PFSK-1 (cell line): ENCODE measurements at regions not wholly inside any gene's neighbourhood (a gene's known extent, or its start where the extent isn't known, plus 50 kb on each side); places are given as distances from the start of the nearest gene placed in this dataset.

Experiments
- POLR2AphosphoS5 ChIP-seq: IDR thresholded peaks from 2 replicates; pipeline ENCODE4 v1.6.1; 2012; ENCODE audit warnings: low read depth, mild to moderate bottlenecking, control low read depth, low read length, moderate library complexity
- REST ChIP-seq, 2 experiments: IDR thresholded peaks; 2 replicates each; pipeline versions ENCODE4 v1.6.1 to v1.8.0; 2011 to 2012; ENCODE audit warnings: low read depth in 2 of 2, low read length in 2 of 2, control low read depth in 1 of 2, inconsistent platforms in 1 of 2, mild to moderate bottlenecking in 1 of 2, moderate library complexity in 1 of 2; ENCODE audit not compliant: insufficient read depth in 1 of 2
- TAF1 ChIP-seq: IDR thresholded peaks from 2 replicates; pipeline ENCODE4 v1.6.1; 2012; ENCODE audit warnings: low read length, control low read depth, borderline replicate concordance; ENCODE audit not compliant: insufficient read depth

GRCh38 chr3:31295150-31295765 lies 237.5 kb upstream of the STT3B start:
- TF ChIP-seq POLR2AphosphoS5 (no peak), REST (IDR thresholded peaks at IDR 0.05; ENCODE audit: insufficient read depth in 1 of 2, low read depth in 2 of 2, low read length in 2 of 2) (no peak), TAF1 (no peak)
